ENCODE measurements at regions not wholly inside any gene's neighbourhood (a gene's known extent, or its start where the extent isn't known, plus 50 kb on each side); places are given as distances from the start of the nearest gene placed in this dataset.

DNA sequence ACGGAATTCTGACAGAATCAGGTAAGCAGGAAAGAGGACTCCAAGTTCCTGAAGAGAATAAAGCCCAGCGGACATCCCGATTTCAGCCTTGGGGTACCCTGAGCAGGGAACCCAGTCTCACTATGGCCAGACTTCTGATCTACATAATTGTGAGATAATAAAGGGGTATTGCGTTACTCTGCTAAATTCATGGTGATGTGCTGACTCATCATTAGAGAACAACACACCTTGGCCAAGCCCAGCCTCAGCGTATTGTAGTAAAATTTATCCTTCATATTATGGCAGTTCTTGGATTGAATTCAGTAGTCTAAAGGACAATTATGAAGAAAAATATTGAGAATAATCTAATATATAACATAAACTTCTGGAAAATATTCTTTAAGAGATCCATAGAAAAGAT lies 170.2 kb upstream of the MAD2L1 start:
- Histone ChIP-seq H3K27me3 (ENCODE audit: insufficient read depth) (no peaks in the 10 kb centered on the region), H3K27ac (ENCODE audit: low read depth in 2 of 2, low read length in 1 of 2) (no peak overlapping the region), H3K9me3 (no peaks in the 10 kb centered on the region), H3K9ac (no peak overlapping the region), H4K20me1 (ENCODE audit: insufficient read depth) (no peaks in the 10 kb centered on the region), H3F3A (replicated peaks; ENCODE audit: insufficient read depth) (no peaks in the 10 kb centered on the region), H3K36me3 (replicated peaks in 1 of 2; ENCODE audit: control insufficient read depth in 1 of 2, insufficient read depth in 2 of 2, low read length in 1 of 2) (no peaks in the 10 kb centered on the region), H3K4me1 (ENCODE audit: control insufficient read depth in 1 of 2, insufficient read depth in 2 of 2, low read depth in 1 of 2, low read length in 1 of 2) (no peaks in the 10 kb centered on the region), H3K79me2 (ENCODE audit: insufficient read depth) (no peaks in the 10 kb centered on the region), H3K9me2 (no peaks in the 10 kb centered on the region), H2AFZ (ENCODE audit: low read depth) (no peak overlapping the region), H3K4me3 (ENCODE audit: low read depth in 2 of 2, low read length in 1 of 2) (no peak overlapping the region), H3K4me2 (no peak overlapping the region)
- CTCF ChIA-PET = no interaction called here
- TF ChIP-seq SIN3A (IDR thresholded peaks at IDR 0.05; ENCODE audit: borderline replicate concordance, low read depth, low read length) = no peak
- no peak for TF ChIP-seq EZH2phosphoT487 (IDR thresholded peaks at IDR 0.05; ENCODE audit: borderline replicate concordance, low read depth)
- TF ChIP-seq TAF1 (IDR thresholded peaks at IDR 0.05; ENCODE audit: borderline replicate concordance, low read depth, low read length) = no peak
- TF ChIP-seq RCOR1 (IDR thresholded peaks at IDR 0.05; ENCODE audit: low read length) = no peak
- no peak for TF ChIP-seq MXI1 (IDR thresholded peaks at IDR 0.05; ENCODE audit: low read depth, low read length)
- TF ChIP-seq TEAD4 (IDR thresholded peaks at IDR 0.05; ENCODE audit: borderline replicate concordance, insufficient read depth) = no peak
- no peak for TF ChIP-seq FOSL2 (IDR thresholded peaks at IDR 0.05; ENCODE audit: borderline replicate concordance, low read depth)
- no peak for TF ChIP-seq POLR2AphosphoS5 (IDR thresholded peaks at IDR 0.05; ENCODE audit: low read depth, low read length)
- no peak for TF ChIP-seq NFIC (IDR thresholded peaks at IDR 0.05; ENCODE audit: borderline replicate concordance)
- TF ChIP-seq RFX5 (IDR thresholded peaks at IDR 0.05; ENCODE audit: low read length) = no peak
- no peak for TF ChIP-seq GABPA (IDR thresholded peaks at IDR 0.05; ENCODE audit: low read depth)
- TF ChIP-seq ELF1 (IDR thresholded peaks at IDR 0.05) = no peak
- TF ChIP-seq CHD2 (IDR thresholded peaks at IDR 0.05; ENCODE audit: low read length, partially characterized antibody) = no peak
- TF ChIP-seq, protein P1, sequence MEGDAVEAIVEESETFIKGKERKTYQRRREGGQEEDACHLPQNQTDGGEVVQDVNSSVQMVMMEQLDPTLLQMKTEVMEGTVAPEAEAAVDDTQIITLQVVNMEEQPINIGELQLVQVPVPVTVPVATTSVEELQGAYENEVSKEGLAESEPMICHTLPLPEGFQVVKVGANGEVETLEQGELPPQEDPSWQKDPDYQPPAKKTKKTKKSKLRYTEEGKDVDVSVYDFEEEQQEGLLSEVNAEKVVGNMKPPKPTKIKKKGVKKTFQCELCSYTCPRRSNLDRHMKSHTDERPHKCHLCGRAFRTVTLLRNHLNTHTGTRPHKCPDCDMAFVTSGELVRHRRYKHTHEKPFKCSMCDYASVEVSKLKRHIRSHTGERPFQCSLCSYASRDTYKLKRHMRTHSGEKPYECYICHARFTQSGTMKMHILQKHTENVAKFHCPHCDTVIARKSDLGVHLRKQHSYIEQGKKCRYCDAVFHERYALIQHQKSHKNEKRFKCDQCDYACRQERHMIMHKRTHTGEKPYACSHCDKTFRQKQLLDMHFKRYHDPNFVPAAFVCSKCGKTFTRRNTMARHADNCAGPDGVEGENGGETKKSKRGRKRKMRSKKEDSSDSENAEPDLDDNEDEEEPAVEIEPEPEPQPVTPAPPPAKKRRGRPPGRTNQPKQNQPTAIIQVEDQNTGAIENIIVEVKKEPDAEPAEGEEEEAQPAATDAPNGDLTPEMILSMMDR (IDR thresholded peaks at IDR 0.05) = no peak
- TF ChIP-seq SMC3 (IDR thresholded peaks at IDR 0.05; ENCODE audit: low read depth, low read length) = no peak
- TF ChIP-seq FOXJ3 (CRISPR knock-in tag; IDR thresholded peaks at IDR 0.05) = no peak
- WGBS (ENCODE audit: low lambda C conversion rate) = 65% methylated on average over 5 of the region's 5 CpGs
- POLR2A ChIA-PET = no interaction called here
- DNase-seq = no peak

DNA sequence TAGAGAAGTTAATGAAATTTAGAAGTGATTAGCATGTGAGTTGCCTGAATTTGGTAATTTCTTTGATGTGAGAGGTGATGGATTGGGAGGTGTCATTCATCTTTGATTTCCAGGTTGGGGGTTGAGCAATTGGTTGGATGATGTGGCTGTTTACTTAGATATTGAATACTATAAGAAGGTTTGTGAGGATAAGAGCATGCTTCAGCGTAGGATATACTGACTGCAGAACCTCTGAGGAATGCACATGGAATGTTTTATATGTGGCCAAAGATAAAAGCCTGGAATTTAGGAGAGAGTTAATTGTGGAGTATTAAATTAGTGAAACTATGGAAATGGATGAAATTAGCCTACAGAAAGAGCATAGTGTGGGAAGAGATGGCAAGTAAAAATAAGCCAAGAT lies 165.4 kb upstream of the MAD2L1 start:
- Histone ChIP-seq H3K4me3 (ENCODE audit: low read depth in 2 of 2, low read length in 1 of 2) (no peak overlapping the region), H3K4me1 (ENCODE audit: control insufficient read depth in 1 of 2, insufficient read depth in 2 of 2, low read depth in 1 of 2, low read length in 1 of 2) (no peaks in the 10 kb centered on the region), H3K4me2 (no peak overlapping the region), H3K27me3 (ENCODE audit: insufficient read depth) (no peaks in the 10 kb centered on the region), H3K9me3 (no peaks in the 10 kb centered on the region), H3K36me3 (replicated peaks in 1 of 2; ENCODE audit: control insufficient read depth in 1 of 2, insufficient read depth in 2 of 2, low read length in 1 of 2) (no peaks in the 10 kb centered on the region), H3K79me2 (ENCODE audit: insufficient read depth) (no peaks in the 10 kb centered on the region), H3K9ac (no peak overlapping the region), H2AFZ (ENCODE audit: low read depth) (no peak overlapping the region), H4K20me1 (ENCODE audit: insufficient read depth) (no peaks in the 10 kb centered on the region), H3K9me2 (no peaks in the 10 kb centered on the region), H3K27ac (ENCODE audit: low read depth in 2 of 2, low read length in 1 of 2) (no peak overlapping the region), H3F3A (replicated peaks; ENCODE audit: insufficient read depth) (no peaks in the 10 kb centered on the region)
- 3% methylated on average over 1 of the region's 1 CpG for WGBS (ENCODE audit: low lambda C conversion rate)
- no peak for DNase-seq
- no peak for TF ChIP-seq RCOR1 (IDR thresholded peaks at IDR 0.05; ENCODE audit: low read length)
- CTCF ChIA-PET = no interaction called here
- POLR2A ChIA-PET = no interaction called here
